Osteoblast (primary cell): ENCODE measurements at regions not wholly inside any gene's neighbourhood (a gene's known extent, or its start where the extent isn't known, plus 50 kb on each side); places are given as distances from the start of the nearest gene placed in this dataset.

Source experiments
- DNase-seq: peaks from one replicate; pipeline ENCODE4 v3.0.0; 2011; ENCODE audit warnings: low spot score, mixed read lengths; ENCODE audit not compliant: insufficient read length; ENCODE audit errors: missing footprints
- H2AFZ ChIP-seq: 2 replicates; pipeline ENCODE4 v1.6.0; 2011; ENCODE audit warnings: mild to moderate bottlenecking, low read length
- H3K27ac ChIP-seq: 2 replicates; pipeline ENCODE4 v1.5.1; 2011; ENCODE audit warnings: mild to moderate bottlenecking, low read depth, low read length, moderate library complexity
- H3K27me3 ChIP-seq: 2 replicates; pipeline ENCODE4 v1.6.0; 2012; ENCODE audit warnings: mild to moderate bottlenecking, control low read depth, inconsistent platforms, low read length, moderate library complexity; ENCODE audit not compliant: insufficient read depth
- H3K36me3 ChIP-seq: 2 replicates; pipeline ENCODE4 v1.5.1; 2011; ENCODE audit warnings: mild to moderate bottlenecking, low read length, control low read depth, moderate library complexity; ENCODE audit not compliant: insufficient read depth
- H3K4me1 ChIP-seq: 2 replicates; pipeline ENCODE4 v1.5.1; 2011; ENCODE audit warnings: mild to moderate bottlenecking, low read length, control low read depth, moderate library complexity; ENCODE audit not compliant: insufficient read depth
- H3K4me2 ChIP-seq: 2 replicates; pipeline ENCODE4 v1.6.0; 2011; ENCODE audit warnings: mild to moderate bottlenecking, low read length; ENCODE audit not compliant: insufficient read depth
- H3K4me3 ChIP-seq: fragments of 200-600 bp; sonication (generic); 3 replicates; pipeline ENCODE4 v1.5.1; 2012; ENCODE audit warnings: mild to moderate bottlenecking, low read length, inconsistent platforms; ENCODE audit not compliant: insufficient read depth
- H3K79me2 ChIP-seq: 2 replicates; pipeline ENCODE4 v1.6.0; 2012; ENCODE audit warnings: mild to moderate bottlenecking, low read length, control low read depth, inconsistent platforms; ENCODE audit not compliant: insufficient read depth
- H3K9me3 ChIP-seq: 2 replicates; pipeline ENCODE4 v1.5.1; 2011; ENCODE audit warnings: low read depth, low read length, control low read depth
- H4K20me1 ChIP-seq: 2 replicates; pipeline ENCODE4 v1.6.0; 2012; ENCODE audit warnings: mild to moderate bottlenecking, low read length, control low read depth; ENCODE audit not compliant: insufficient read depth
- CTCF ChIP-seq: IDR thresholded peaks from 2 replicates; pipeline ENCODE4 v1.5.1; 2011; ENCODE audit warnings: mild to moderate bottlenecking, low read depth, low read length, moderate library complexity; ENCODE audit errors: extremely low read depth

DNA sequence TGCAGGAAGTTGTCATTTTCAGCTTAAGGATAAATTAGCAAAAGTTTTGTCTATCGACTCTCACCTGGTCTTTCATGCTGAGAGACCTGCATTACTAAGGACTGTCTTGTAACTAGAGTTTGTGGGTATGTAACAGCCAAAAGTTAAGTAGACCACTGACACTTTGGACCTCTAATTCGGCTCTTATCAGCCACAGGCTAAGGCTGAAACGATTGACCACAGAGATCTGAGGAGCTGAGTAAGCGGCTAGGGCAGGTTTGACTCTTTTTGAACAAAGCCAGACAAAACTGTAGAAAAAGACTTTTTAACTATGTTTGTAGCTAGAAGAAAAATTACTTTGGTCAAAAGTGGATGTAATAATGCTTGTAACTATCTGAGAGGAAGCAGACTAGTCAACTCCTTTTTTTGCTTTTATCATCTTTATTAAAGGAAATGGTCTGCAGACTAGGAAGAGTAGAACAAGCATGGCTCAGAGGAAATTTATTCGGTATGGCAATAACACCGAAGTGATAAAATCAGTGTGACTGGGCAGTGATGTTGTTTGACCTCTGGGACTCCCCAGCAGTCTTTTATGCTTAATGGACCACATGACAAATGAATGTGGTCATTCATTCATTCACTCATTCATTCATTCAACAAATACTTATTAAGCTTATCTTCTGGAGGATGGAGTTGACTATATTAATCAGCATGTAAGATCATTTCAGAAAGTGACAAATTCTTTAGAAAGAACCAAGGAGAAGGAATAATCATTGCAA is 725.0 kb upstream of the HS3ST5 start:
- Histone ChIP-seq H3K4me3 (no peak overlapping the region), H3K4me2 (no peak overlapping the region), H3K27me3 (no peaks in the 10 kb centered on the region), H3K79me2 (no peaks in the 10 kb centered on the region), H3K36me3 (no peaks in the 10 kb centered on the region), H3K4me1 (no peaks in the 10 kb centered on the region), H3K9me3 (peaks cover 2% of the 10 kb centered on the region), H2AFZ (no peak overlapping the region), H4K20me1 (no peaks in the 10 kb centered on the region), H3K27ac (no peak overlapping the region)
- no peak for TF ChIP-seq CTCF
- no peak for DNase-seq

GRCh38 chr6:115064680-115065079 is 721.9 kb upstream of the HS3ST5 start:
- no peak overlapping the region for H2AFZ ChIP-seq
- no peak overlapping the region for H3K27ac ChIP-seq
- no peak for DNase-seq
- H3K79me2 ChIP-seq = no peaks in the 10 kb centered on the region
- H3K4me3 ChIP-seq = no peak overlapping the region
- no peaks in the 10 kb centered on the region for H3K36me3 ChIP-seq
- no peak for TF ChIP-seq CTCF
- no peak overlapping the region for H3K4me2 ChIP-seq
- no peaks in the 10 kb centered on the region for H3K9me3 ChIP-seq
- H3K4me1 ChIP-seq = no peaks in the 10 kb centered on the region
- no peaks in the 10 kb centered on the region for H4K20me1 ChIP-seq
- H3K27me3 ChIP-seq = no peaks in the 10 kb centered on the region

DNA sequence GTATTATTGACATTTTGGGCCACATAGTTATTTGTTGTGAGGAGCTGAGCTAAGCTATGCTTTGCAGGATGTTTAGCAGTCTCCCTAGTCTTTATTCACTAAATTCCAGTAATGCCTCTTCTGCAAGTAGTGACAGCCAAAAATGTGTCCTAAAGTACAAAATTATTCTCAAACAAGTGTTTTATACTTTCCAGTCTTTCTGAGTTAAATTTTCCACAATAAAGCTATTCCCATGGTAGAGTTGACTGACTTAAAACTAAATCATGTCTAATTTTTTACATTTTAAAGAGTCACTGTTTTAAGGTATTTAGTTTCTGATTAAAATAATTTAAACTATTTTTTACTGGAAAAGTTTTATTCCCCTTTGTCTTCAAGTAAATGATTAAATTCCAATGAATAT is 717.8 kb upstream of the HS3ST5 start:
- Histone ChIP-seq H3K4me3 (no peak overlapping the region), H3K27me3 (no peaks in the 10 kb centered on the region), H3K4me2 (no peak overlapping the region), H3K79me2 (no peaks in the 10 kb centered on the region), H3K27ac (no peak overlapping the region), H3K9me3 (no peaks in the 10 kb centered on the region), H3K4me1 (no peaks in the 10 kb centered on the region), H4K20me1 (no peaks in the 10 kb centered on the region), H3K36me3 (no peaks in the 10 kb centered on the region), H2AFZ (no peak overlapping the region)
- DNase-seq = no peak
- no peak for TF ChIP-seq CTCF

DNA sequence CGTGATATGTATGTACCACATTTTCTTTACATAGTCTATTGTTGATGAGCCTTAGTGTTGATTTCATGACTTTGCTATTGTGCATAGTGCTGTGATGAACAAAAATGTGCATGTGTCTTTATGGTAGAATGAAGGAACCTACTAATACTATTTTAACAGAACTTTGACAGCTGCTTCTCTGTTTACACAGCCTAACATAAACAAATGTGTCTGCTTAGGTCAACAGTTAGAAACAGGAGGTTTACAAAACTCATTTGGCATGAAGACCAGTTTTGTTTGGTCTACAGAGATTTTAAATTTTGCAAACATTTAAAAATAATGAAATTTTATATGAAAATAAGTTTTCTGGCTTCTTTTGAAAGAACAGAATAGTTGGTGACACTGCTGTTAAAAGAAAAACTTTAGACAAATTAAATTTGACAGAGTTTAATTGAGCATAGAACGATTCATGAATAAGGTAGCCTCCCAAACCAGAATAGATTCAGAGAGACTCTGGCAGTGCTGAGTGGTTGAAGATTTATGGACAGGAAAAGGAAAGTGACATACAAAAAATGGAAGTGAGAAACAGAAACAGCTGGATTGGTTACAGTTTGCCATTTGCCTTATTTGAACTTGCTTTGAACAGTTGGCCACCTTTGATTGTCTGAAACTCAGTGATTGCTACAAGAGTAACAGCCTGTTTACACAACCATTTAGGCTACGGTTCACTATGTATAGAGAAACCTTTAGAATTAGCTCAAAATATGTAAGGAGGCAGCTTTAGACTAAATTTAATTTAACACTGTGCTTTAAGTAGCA is 715.8 kb upstream of the HS3ST5 start:
- Histone ChIP-seq H3K4me1 (no peaks in the 10 kb centered on the region), H3K9me3 (no peaks in the 10 kb centered on the region), H3K36me3 (no peaks in the 10 kb centered on the region), H2AFZ (no peak overlapping the region), H3K27ac (no peak overlapping the region), H3K27me3 (no peaks in the 10 kb centered on the region), H4K20me1 (no peaks in the 10 kb centered on the region), H3K4me2 (no peak overlapping the region), H3K4me3 (no peak overlapping the region), H3K79me2 (no peaks in the 10 kb centered on the region)
- no peak for DNase-seq
- TF ChIP-seq CTCF = no peak
